ENCODE measurements at regions not wholly inside any gene's neighbourhood (a gene's known extent, or its start where the extent isn't known, plus 50 kb on each side); places are given as distances from the start of the nearest gene placed in this dataset.

GRCh38 chrX:106415276-106415895, 196.4 kb upstream of the RADX start:
- DNase-seq (ENCODE audit: low read depth in 4 of 6, low spot score in 6 of 6) = peak in 2 of 6 donors; percentile 36 to 67
- Histone ChIP-seq H3K9me3 (ENCODE audit: control insufficient read depth, insufficient read depth, low read length) (no peaks in the 10 kb centered on the region), H3K27me3 (ENCODE audit: control insufficient read depth, insufficient read depth, low read length) (no peaks in the 10 kb centered on the region), H3K4me3 (ENCODE audit: low read depth, low read length) (no peak overlapping the region), H3K27ac (ENCODE audit: low read depth, low read length) (no peak overlapping the region), H3K4me1 (ENCODE audit: control insufficient read depth, insufficient read depth, low read length) (no peaks in the 10 kb centered on the region), H3K36me3 (ENCODE audit: control insufficient read depth, insufficient read depth, low read length) (no peaks in the 10 kb centered on the region)
- WGBS (ENCODE audit: insufficient coverage) = 67% methylated on average over 1 of the region's 2 CpGs

GRCh38 chrX:106436691-106437090, 175.1 kb upstream of the RADX start:
- 60% methylated on average over 1 of the region's 4 CpGs for WGBS (ENCODE audit: insufficient coverage)
- Histone ChIP-seq H3K4me1 (ENCODE audit: control insufficient read depth, insufficient read depth, low read length) (no peaks in the 10 kb centered on the region), H3K27ac (ENCODE audit: low read depth, low read length) (no peak overlapping the region), H3K4me3 (ENCODE audit: low read depth, low read length) (no peak overlapping the region), H3K9me3 (ENCODE audit: control insufficient read depth, insufficient read depth, low read length) (no peaks in the 10 kb centered on the region), H3K27me3 (ENCODE audit: control insufficient read depth, insufficient read depth, low read length) (peaks cover 10% of the 10 kb centered on the region), H3K36me3 (ENCODE audit: control insufficient read depth, insufficient read depth, low read length) (no peaks in the 10 kb centered on the region)
- DNase-seq (ENCODE audit: low read depth in 4 of 6, low spot score in 6 of 6) = peak in 1 of 6 donors; percentile 26

GRCh38 chrX:106437407-106437806, 174.4 kb upstream of the RADX start:
- 23% methylated on average over 3 of the region's 3 CpGs for WGBS (ENCODE audit: insufficient coverage)
- Histone ChIP-seq H3K27me3 (ENCODE audit: control insufficient read depth, insufficient read depth, low read length) (peaks cover 10% of the 10 kb centered on the region), H3K9me3 (ENCODE audit: control insufficient read depth, insufficient read depth, low read length) (no peaks in the 10 kb centered on the region), H3K4me3 (ENCODE audit: low read depth, low read length) (no peak overlapping the region), H3K36me3 (ENCODE audit: control insufficient read depth, insufficient read depth, low read length) (no peaks in the 10 kb centered on the region), H3K27ac (ENCODE audit: low read depth, low read length) (no peak overlapping the region), H3K4me1 (ENCODE audit: control insufficient read depth, insufficient read depth, low read length) (no peaks in the 10 kb centered on the region)
- DNase-seq (ENCODE audit: low read depth in 4 of 6, low spot score in 6 of 6) = peak in 2 of 6 donors; percentile 8 to 52

- Histone ChIP-seq H3K9me3 (ENCODE audit: control insufficient read depth, insufficient read depth, low read length) (no peaks in the 10 kb centered on the region), H3K27ac (ENCODE audit: low read depth, low read length) (no peak overlapping the region), H3K27me3 (ENCODE audit: control insufficient read depth, insufficient read depth, low read length) (no peaks in the 10 kb centered on the region), H3K36me3 (ENCODE audit: control insufficient read depth, insufficient read depth, low read length) (no peaks in the 10 kb centered on the region), H3K4me3 (ENCODE audit: low read depth, low read length) (no peak overlapping the region), H3K4me1 (ENCODE audit: control insufficient read depth, insufficient read depth, low read length) (no peaks in the 10 kb centered on the region)
- no CpG with 5 or more reads among the region's 2 CpGs for WGBS (ENCODE audit: insufficient coverage)
- DNase-seq (ENCODE audit: low read depth in 4 of 6, low spot score in 6 of 6) = no peak
Observed at GRCh38 chrX:106450405-106450804, 161.4 kb upstream of the RADX start.

GRCh38 chrX:106451933-106452332, 159.8 kb upstream of the RADX start:
- H3K27ac ChIP-seq (ENCODE audit: low read depth, low read length) = no peak overlapping the region
- H3K4me3 ChIP-seq (ENCODE audit: low read depth, low read length) = no peak overlapping the region
- H3K36me3 ChIP-seq (ENCODE audit: control insufficient read depth, insufficient read depth, low read length) = no peaks in the 10 kb centered on the region
- H3K4me1 ChIP-seq (ENCODE audit: control insufficient read depth, insufficient read depth, low read length) = no peaks in the 10 kb centered on the region
- DNase-seq (ENCODE audit: low read depth in 4 of 6, low spot score in 6 of 6) = no peak
- WGBS (ENCODE audit: insufficient coverage) = no CpG with 5 or more reads among the region's 2 CpGs
- H3K27me3 ChIP-seq (ENCODE audit: control insufficient read depth, insufficient read depth, low read length) = no peaks in the 10 kb centered on the region
- no peaks in the 10 kb centered on the region for H3K9me3 ChIP-seq (ENCODE audit: control insufficient read depth, insufficient read depth, low read length)

GRCh38 chrX:106454991-106455390, 156.8 kb upstream of the RADX start:
- H3K4me3 ChIP-seq (ENCODE audit: low read depth, low read length) = no peak overlapping the region
- H3K9me3 ChIP-seq (ENCODE audit: control insufficient read depth, insufficient read depth, low read length) = no peaks in the 10 kb centered on the region
- H3K4me1 ChIP-seq (ENCODE audit: control insufficient read depth, insufficient read depth, low read length) = no peaks in the 10 kb centered on the region
- no peaks in the 10 kb centered on the region for H3K36me3 ChIP-seq (ENCODE audit: control insufficient read depth, insufficient read depth, low read length)
- no peak overlapping the region for H3K27ac ChIP-seq (ENCODE audit: low read depth, low read length)
- WGBS (ENCODE audit: insufficient coverage) = no CpG with 5 or more reads among the region's 1 CpG
- no peak for DNase-seq (ENCODE audit: low read depth in 4 of 6, low spot score in 6 of 6)
- peaks cover 3% of the 10 kb centered on the region for H3K27me3 ChIP-seq (ENCODE audit: control insufficient read depth, insufficient read depth, low read length)

- no peaks in the 10 kb centered on the region for H3K9me3 ChIP-seq (ENCODE audit: control insufficient read depth, insufficient read depth, low read length)
- no CpG with 5 or more reads among the region's 1 CpG for WGBS (ENCODE audit: insufficient coverage)
- no peak for DNase-seq (ENCODE audit: low read depth in 4 of 6, low spot score in 6 of 6)
- H3K4me1 ChIP-seq (ENCODE audit: control insufficient read depth, insufficient read depth, low read length) = no peaks in the 10 kb centered on the region
- H3K36me3 ChIP-seq (ENCODE audit: control insufficient read depth, insufficient read depth, low read length) = no peaks in the 10 kb centered on the region
- H3K4me3 ChIP-seq (ENCODE audit: low read depth, low read length) = no peak overlapping the region
- H3K27ac ChIP-seq (ENCODE audit: low read depth, low read length) = no peak overlapping the region
- H3K27me3 ChIP-seq (ENCODE audit: control insufficient read depth, insufficient read depth, low read length) = peaks cover 5% of the 10 kb centered on the region
Observed at GRCh38 chrX:106457802-106458201, 154.0 kb upstream of the RADX start.

- Histone ChIP-seq H3K4me3 (ENCODE audit: low read depth, low read length) (no peak overlapping the region), H3K27me3 (ENCODE audit: control insufficient read depth, insufficient read depth, low read length) (peaks cover 2% of the 10 kb centered on the region), H3K27ac (ENCODE audit: low read depth, low read length) (no peak overlapping the region), H3K36me3 (ENCODE audit: control insufficient read depth, insufficient read depth, low read length) (no peaks in the 10 kb centered on the region), H3K4me1 (ENCODE audit: control insufficient read depth, insufficient read depth, low read length) (no peaks in the 10 kb centered on the region), H3K9me3 (ENCODE audit: control insufficient read depth, insufficient read depth, low read length) (no peaks in the 10 kb centered on the region)
- 52% methylated on average over 11 of the region's 15 CpGs for WGBS (ENCODE audit: insufficient coverage)
- DNase-seq (ENCODE audit: low read depth in 4 of 6, low spot score in 6 of 6) = no peak
Observed at GRCh38 chrX:106467422-106467821, 144.4 kb upstream of the RADX start.

- WGBS (ENCODE audit: insufficient coverage) = 35% methylated on average over 2 of the region's 2 CpGs
Observed at GRCh38 chrX:106467943-106468342, 143.8 kb upstream of the RADX start.

GRCh38 chrX:106468433-106468832, 143.3 kb upstream of the RADX start:
- Histone ChIP-seq H3K27me3 (ENCODE audit: control insufficient read depth, insufficient read depth, low read length) (peaks cover 2% of the 10 kb centered on the region), H3K36me3 (ENCODE audit: control insufficient read depth, insufficient read depth, low read length) (no peaks in the 10 kb centered on the region), H3K4me3 (ENCODE audit: low read depth, low read length) (no peak overlapping the region), H3K4me1 (ENCODE audit: control insufficient read depth, insufficient read depth, low read length) (no peaks in the 10 kb centered on the region), H3K27ac (ENCODE audit: low read depth, low read length) (no peak overlapping the region), H3K9me3 (ENCODE audit: control insufficient read depth, insufficient read depth, low read length) (no peaks in the 10 kb centered on the region)
- 79% methylated on average over 11 of the region's 11 CpGs for WGBS (ENCODE audit: insufficient coverage)
- no peak for DNase-seq (ENCODE audit: low read depth in 4 of 6, low spot score in 6 of 6)

More at GRCh38 chrX:106467943-106468342, 143.8 kb upstream of the RADX start:
- H3K27me3 ChIP-seq (ENCODE audit: control insufficient read depth, insufficient read depth, low read length) = peaks cover 2% of the 10 kb centered on the region
- H3K4me3 ChIP-seq (ENCODE audit: low read depth, low read length) = no peak overlapping the region
- no peaks in the 10 kb centered on the region for H3K36me3 ChIP-seq (ENCODE audit: control insufficient read depth, insufficient read depth, low read length)
- DNase-seq (ENCODE audit: low read depth in 4 of 6, low spot score in 6 of 6) = no peak
- H3K27ac ChIP-seq (ENCODE audit: low read depth, low read length) = no peak overlapping the region
- no peaks in the 10 kb centered on the region for H3K9me3 ChIP-seq (ENCODE audit: control insufficient read depth, insufficient read depth, low read length)
- no peaks in the 10 kb centered on the region for H3K4me1 ChIP-seq (ENCODE audit: control insufficient read depth, insufficient read depth, low read length)

Measured in spinal cord (tissue), 9 donors.